ENCODE measurements at regions not wholly inside any gene's neighbourhood (a gene's known extent, or its start where the extent isn't known, plus 50 kb on each side); places are given as distances from the start of the nearest gene placed in this dataset.

- H3K4me3 ChIP-seq, result no peak overlapping the region
- intact Hi-C loops (cut with micrococcal nuclease), result no loop called here
- DNase-seq, result no peak
- H3K27ac ChIP-seq (replicated peaks), result peak overlapping the region; percentile 88
- TF ChIP-seq CTCF (IDR thresholded peaks at IDR 0.05; ENCODE audit: borderline replicate concordance), result no peak
- H3K36me3 ChIP-seq, result no peaks in the 10 kb centered on the region
- peaks cover 46% of the 10 kb centered on the region for H3K4me1 ChIP-seq
- H3K27me3 ChIP-seq (ENCODE audit: low read depth), result no peaks in the 10 kb centered on the region
- no peaks in the 10 kb centered on the region for H3K9me3 ChIP-seq (replicated peaks)
Measured at GRCh38 chr11:130647371-130647770, 198.9 kb downstream of the ADAMTS15 start.

- no peak for TF ChIP-seq CTCF (IDR thresholded peaks at IDR 0.05; ENCODE audit: borderline replicate concordance)
- H3K4me3 ChIP-seq, result no peak overlapping the region
- no peaks in the 10 kb centered on the region for H3K27me3 ChIP-seq (ENCODE audit: low read depth)
- H3K27ac ChIP-seq (replicated peaks), result peak overlapping the region; percentile 88
- peaks cover 71% of the 10 kb centered on the region for H3K4me1 ChIP-seq
- no peaks in the 10 kb centered on the region for H3K9me3 ChIP-seq (replicated peaks)
- H3K36me3 ChIP-seq, result no peaks in the 10 kb centered on the region
- intact Hi-C loops (cut with micrococcal nuclease), result no loop called here
- DNase-seq, result no peak
Measured at GRCh38 chr11:130649801-130650200, 201.4 kb downstream of the ADAMTS15 start.

- intact Hi-C loops (cut with micrococcal nuclease), result no loop called here
- Histone ChIP-seq H3K4me3 (no peak overlapping the region), H3K27me3 (ENCODE audit: low read depth) (no peaks in the 10 kb centered on the region), H3K4me1 (peaks cover 78% of the 10 kb centered on the region), H3K9me3 (replicated peaks) (no peaks in the 10 kb centered on the region), H3K36me3 (no peaks in the 10 kb centered on the region), H3K27ac (replicated peaks) (peak overlapping the region; percentile 88)
- DNase-seq, result no peak
- TF ChIP-seq CTCF (IDR thresholded peaks at IDR 0.05; ENCODE audit: borderline replicate concordance), result no peak
Measured at GRCh38 chr11:130650456-130651030, 202.1 kb downstream of the ADAMTS15 start.

GRCh38 chr11:130651066-130651855, 202.8 kb downstream of the ADAMTS15 start:
- Histone ChIP-seq H3K4me1 (peaks cover 84% of the 10 kb centered on the region), H3K27me3 (ENCODE audit: low read depth) (no peaks in the 10 kb centered on the region), H3K27ac (replicated peaks) (peak overlapping the region; percentile 88), H3K4me3 (no peak overlapping the region), H3K9me3 (replicated peaks) (no peaks in the 10 kb centered on the region), H3K36me3 (no peaks in the 10 kb centered on the region)
- intact Hi-C loops (cut with micrococcal nuclease), result no loop called here
- no peak for DNase-seq
- no peak for TF ChIP-seq CTCF (IDR thresholded peaks at IDR 0.05; ENCODE audit: borderline replicate concordance)

- Histone ChIP-seq H3K36me3 (no peaks in the 10 kb centered on the region), H3K27me3 (ENCODE audit: low read depth) (no peaks in the 10 kb centered on the region), H3K4me3 (peak overlapping the region; percentile 11), H3K9me3 (replicated peaks) (peaks cover 14% of the 10 kb centered on the region), H3K4me1 (peaks cover 73% of the 10 kb centered on the region), H3K27ac (replicated peaks) (peak overlapping the region; percentile 92)
- DNase-seq, result peak; percentile 68
- intact Hi-C loops (cut with micrococcal nuclease), result no loop called here
- no peak for TF ChIP-seq CTCF (IDR thresholded peaks at IDR 0.05; ENCODE audit: borderline replicate concordance)
Measured at GRCh38 chr11:130652671-130653335, 204.4 kb downstream of the ADAMTS15 start.
